OCI-LY3 (cell line): ENCODE measurements at regions not wholly inside any gene's neighbourhood (a gene's known extent, or its start where the extent isn't known, plus 50 kb on each side); places are given as distances from the start of the nearest gene placed in this dataset.

Experiments used
- H2AFZ ChIP-seq: fragments of 200-600, 300-600 bp; shearing (Covaris generic); 2 replicates; pipeline ENCODE4 v1.6.0; 2014; ENCODE audit warnings: antibody characterized with exemption, low read depth, low read length
- H3K27ac ChIP-seq: fragments of 200-600, 300-600 bp; sonication (generic); 2 replicates; pipeline ENCODE4 v1.5.1; 2014; ENCODE audit warnings: mild to moderate bottlenecking, low read length, moderate library complexity, mixed read lengths
- H3K27me3 ChIP-seq: fragments of 200-600, 300-600 bp; sonication (generic); 2 replicates; pipeline ENCODE4 v1.6.1; 2014; ENCODE audit warnings: low read depth, low read length, mixed read lengths
- H3K36me3 ChIP-seq: fragments of 200-600, 300-600 bp; sonication (generic); replicated peaks from 2 replicates; pipeline ENCODE3; 2014; ENCODE audit warnings: low read depth, low read length, mixed read lengths
- H3K4me1 ChIP-seq: fragments of 300-600, 200-600 bp; sonication (generic); 2 replicates; pipeline ENCODE4 v1.6.1; 2014; ENCODE audit warnings: low read length, mixed read lengths
- H3K4me2 ChIP-seq: fragments of 200-600, 300-600 bp; sonication (generic); 2 replicates; pipeline ENCODE4 v1.6.1; 2014; ENCODE audit warnings: low read length, mixed read lengths
- H3K4me3 ChIP-seq: fragments of 300-600, 200-600 bp; sonication (generic); 2 replicates; pipeline ENCODE4 v1.5.1; 2014; ENCODE audit warnings: antibody characterized with exemption, mild to moderate bottlenecking, low read length, moderate library complexity
- H3K79me2 ChIP-seq: fragments of 300-600, 200-600 bp; shearing (Covaris generic); 2 replicates; pipeline ENCODE4 v1.6.1; 2014; ENCODE audit warnings: mild to moderate bottlenecking, low read length, mixed read lengths
- H3K9ac ChIP-seq: fragments of 300-600, 200-600 bp; shearing (Covaris generic); 2 replicates; pipeline ENCODE4 v1.6.0; 2014; ENCODE audit warnings: mild to moderate bottlenecking, low read length, moderate library complexity
- H3K9me3 ChIP-seq: fragments of 200-600, 300-600 bp; shearing (Covaris generic); 2 replicates; pipeline ENCODE4 v1.6.1; 2014; ENCODE audit warnings: low read length, mixed read lengths; ENCODE audit not compliant: insufficient read depth
- H4K20me1 ChIP-seq: fragments of 200-600, 300-600 bp; sonication (generic); 2 replicates; pipeline ENCODE4 v1.6.1; 2016; ENCODE audit warnings: low read length, mixed read lengths; ENCODE audit not compliant: insufficient read depth
- CTCF ChIP-seq: fragments of 200-600, 300-600 bp; sonication (generic); IDR thresholded peaks from 2 replicates; pipeline ENCODE4 v1.5.1; 2014; ENCODE audit warnings: antibody characterized with exemption, low read length, low read depth
- EZH2phosphoT487 ChIP-seq: fragments of 200-600 bp; shearing (Covaris generic); IDR thresholded peaks from 2 replicates; pipeline ENCODE4 v1.6.1; 2018; ENCODE audit warnings: antibody characterized with exemption, mixed run types, low read depth

- Histone ChIP-seq H4K20me1 (no peaks in the 10 kb centered on the region), H3K9ac (no peak overlapping the region), H3K4me2 (no peak overlapping the region), H3K4me1 (peaks cover 25% of the 10 kb centered on the region), H2AFZ (no peak overlapping the region), H3K36me3 (no peaks in the 10 kb centered on the region), H3K4me3 (no peak overlapping the region), H3K27ac (no peak overlapping the region), H3K9me3 (no peaks in the 10 kb centered on the region), H3K27me3 (peaks cover 19% of the 10 kb centered on the region), H3K79me2 (no peaks in the 10 kb centered on the region)
- TF ChIP-seq EZH2phosphoT487 (no peak), CTCF (no peak)
Measured at GRCh38 chr3:176969066-176969465, 228.2 kb downstream of the TBL1XR1 start.

- no peaks in the 10 kb centered on the region for H3K79me2 ChIP-seq
- H3K4me1 ChIP-seq = peaks cover 25% of the 10 kb centered on the region
- TF ChIP-seq CTCF (no peak), EZH2phosphoT487 (no peak)
- no peak overlapping the region for H2AFZ ChIP-seq
- H3K36me3 ChIP-seq = no peaks in the 10 kb centered on the region
- H3K4me2 ChIP-seq = no peak overlapping the region
- no peak overlapping the region for H3K9ac ChIP-seq
- H4K20me1 ChIP-seq = no peaks in the 10 kb centered on the region
- peaks cover 19% of the 10 kb centered on the region for H3K27me3 ChIP-seq
- H3K4me3 ChIP-seq = no peak overlapping the region
- H3K9me3 ChIP-seq = no peaks in the 10 kb centered on the region
- no peak overlapping the region for H3K27ac ChIP-seq
Measured at GRCh38 chr3:176968631-176969030, 228.7 kb downstream of the TBL1XR1 start.

GRCh38 chr3:176967522-176967921, 229.8 kb downstream of the TBL1XR1 start:
- Histone ChIP-seq H3K79me2 (no peaks in the 10 kb centered on the region), H3K4me3 (no peak overlapping the region), H3K9ac (no peak overlapping the region), H3K36me3 (no peaks in the 10 kb centered on the region), H3K9me3 (no peaks in the 10 kb centered on the region), H3K4me2 (no peak overlapping the region), H4K20me1 (no peaks in the 10 kb centered on the region), H3K4me1 (peaks cover 25% of the 10 kb centered on the region), H3K27me3 (peaks cover 19% of the 10 kb centered on the region), H3K27ac (no peak overlapping the region), H2AFZ (no peak overlapping the region)
- no peak for TF ChIP-seq EZH2phosphoT487
- no peak for TF ChIP-seq CTCF

GRCh38 chr3:176964661-176965060, 232.6 kb downstream of the TBL1XR1 start:
- Histone ChIP-seq H3K9me3 (no peaks in the 10 kb centered on the region), H2AFZ (no peak overlapping the region), H3K4me1 (peaks cover 25% of the 10 kb centered on the region), H3K36me3 (no peaks in the 10 kb centered on the region), H3K79me2 (no peaks in the 10 kb centered on the region), H3K4me3 (no peak overlapping the region), H3K27me3 (peaks cover 23% of the 10 kb centered on the region), H3K27ac (no peak overlapping the region), H3K9ac (no peak overlapping the region), H3K4me2 (peak overlapping the region; percentile 9), H4K20me1 (no peaks in the 10 kb centered on the region)
- TF ChIP-seq CTCF (no peak), EZH2phosphoT487 (no peak)
